ENCODE measurements at regions not wholly inside any gene's neighbourhood (a gene's known extent, or its start where the extent isn't known, plus 50 kb on each side); places are given as distances from the start of the nearest gene placed in this dataset.

- TF ChIP-seq POLR2A (IDR thresholded peaks at IDR 0.05) = no peak
- no peak for TF ChIP-seq EP300 (IDR thresholded peaks at IDR 0.05)
- no peak for TF ChIP-seq CTCF (IDR thresholded peaks at IDR 0.05)
These were observed 140.6 kb upstream of the GLI2 start for GRCh38 chr2:120594856-120595685.
